GM18867 (cell line): ENCODE measurements at regions not wholly inside any gene's neighbourhood (a gene's known extent, or its start where the extent isn't known, plus 50 kb on each side); places are given as distances from the start of the nearest gene placed in this dataset.
"Not testable (repeated sequence)": the region's sequence is repeated elsewhere in the genome, so short reads cannot be mapped to it uniquely, and the experiment has no call there.

Source experiments
- ATAC-seq: cut with Tn5 transposase; IDR thresholded peaks from one replicate; pipeline ENCODE4 v1.9.1; 2021; ENCODE audit warnings: mild to moderate bottlenecking, moderate library complexity; ENCODE audit not compliant: unreplicated experiment

DNA sequence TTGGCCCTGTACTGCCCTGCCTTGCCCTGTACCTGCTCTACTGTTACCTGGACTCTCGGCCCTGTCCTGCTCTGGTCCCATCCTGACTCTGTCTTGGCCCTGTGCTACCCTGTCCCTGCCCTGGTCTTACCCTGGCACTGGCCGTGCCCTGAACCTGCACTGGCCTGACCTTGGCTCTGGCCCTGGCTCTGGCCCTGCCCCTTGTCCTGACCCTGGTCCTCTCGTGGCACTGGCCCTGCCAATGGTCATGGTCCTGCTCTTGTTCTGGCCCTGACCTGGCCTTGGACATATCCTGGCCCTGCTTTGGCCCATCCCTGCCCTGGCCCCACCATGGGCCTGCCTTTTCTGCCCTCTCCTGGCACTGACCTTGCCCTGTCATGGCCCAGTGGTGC lies 251.3 kb downstream of the TP53TG3F start:
- not testable (repeated sequence) for ATAC-seq

DNA sequence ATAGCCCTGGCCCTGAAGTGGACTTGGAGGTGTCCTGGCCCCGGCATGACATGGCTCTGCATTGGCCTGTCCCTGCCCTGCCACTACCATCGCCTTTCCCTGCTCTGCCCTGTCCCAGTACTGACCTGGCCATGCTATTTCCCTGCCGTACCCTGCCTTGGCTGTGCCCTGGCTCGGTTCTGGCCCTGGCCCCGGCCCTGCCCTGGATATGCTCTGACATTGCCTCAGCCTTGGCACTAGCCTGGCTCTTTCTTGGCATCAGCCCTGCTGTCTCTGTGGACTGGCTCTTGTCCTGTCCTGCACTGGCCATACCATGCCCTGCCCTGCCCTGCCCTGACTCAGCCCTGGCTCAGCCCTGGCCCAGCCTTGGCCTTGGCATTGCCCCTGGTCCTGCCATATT lies 252.2 kb downstream of the TP53TG3F start:
- not testable (repeated sequence) for ATAC-seq

DNA sequence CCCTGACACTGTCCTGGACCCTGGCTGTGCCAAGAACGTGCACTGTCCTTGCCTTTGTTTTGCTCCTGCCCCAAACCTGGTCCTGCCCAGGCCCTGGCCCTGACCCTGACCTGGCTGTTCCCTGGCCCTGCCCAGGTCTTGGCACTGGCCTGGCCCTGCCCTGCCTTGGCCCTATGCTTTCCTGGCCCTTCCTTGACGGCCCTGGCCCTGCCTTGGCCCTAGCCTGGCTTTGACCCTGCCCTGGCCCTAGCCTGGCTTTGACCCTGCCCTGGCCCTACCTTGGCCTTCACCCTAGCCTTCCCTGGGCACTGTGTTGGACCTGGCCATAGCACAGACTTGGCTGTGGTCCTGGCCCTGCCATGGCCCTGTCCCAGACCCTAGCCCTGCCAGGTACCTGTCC lies 252.9 kb downstream of the TP53TG3F start:
- not testable (repeated sequence) for ATAC-seq

DNA sequence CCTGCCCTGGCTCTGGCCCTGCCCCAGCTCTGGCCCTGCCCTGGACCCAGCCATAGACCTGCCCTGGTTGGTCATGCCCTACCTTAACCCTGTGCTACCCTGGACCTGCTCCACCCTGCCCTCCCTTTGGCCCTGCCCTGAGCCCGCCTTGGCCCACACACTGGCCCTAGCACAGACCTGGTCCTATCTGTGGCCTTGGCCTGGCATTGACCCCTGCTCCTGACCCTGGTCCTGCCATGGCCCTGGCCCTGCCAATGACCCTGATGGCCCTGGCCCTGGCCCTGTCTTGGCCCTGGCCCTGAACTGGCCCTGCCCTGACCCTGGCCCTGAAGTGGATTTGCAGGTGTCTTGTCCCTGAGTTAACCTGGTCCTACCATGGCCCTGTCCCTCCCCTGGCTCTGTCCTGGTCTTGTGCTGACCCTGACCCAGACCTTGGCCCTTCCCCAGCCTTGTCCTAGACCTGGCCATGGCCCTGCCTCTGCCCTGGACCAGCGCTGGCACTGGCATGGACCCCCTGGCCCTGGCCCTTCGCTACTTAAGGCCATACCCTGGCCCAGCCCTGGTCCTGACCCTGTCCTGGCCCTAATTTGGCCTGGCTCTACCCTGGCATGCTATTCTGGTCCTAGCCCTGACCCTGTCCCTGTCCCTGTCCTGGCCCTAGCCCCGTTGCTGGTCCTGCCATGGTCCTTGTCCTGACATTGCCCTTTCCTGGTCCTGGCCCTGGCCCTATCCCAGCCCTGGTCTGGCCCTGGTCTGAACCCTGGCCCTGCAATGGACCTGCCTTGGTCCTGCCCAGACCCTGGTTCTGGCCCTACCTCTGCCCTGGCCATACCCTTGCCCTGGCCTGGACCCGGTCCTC lies 253.7 kb downstream of the TP53TG3F start:
- not testable (repeated sequence) for ATAC-seq

DNA sequence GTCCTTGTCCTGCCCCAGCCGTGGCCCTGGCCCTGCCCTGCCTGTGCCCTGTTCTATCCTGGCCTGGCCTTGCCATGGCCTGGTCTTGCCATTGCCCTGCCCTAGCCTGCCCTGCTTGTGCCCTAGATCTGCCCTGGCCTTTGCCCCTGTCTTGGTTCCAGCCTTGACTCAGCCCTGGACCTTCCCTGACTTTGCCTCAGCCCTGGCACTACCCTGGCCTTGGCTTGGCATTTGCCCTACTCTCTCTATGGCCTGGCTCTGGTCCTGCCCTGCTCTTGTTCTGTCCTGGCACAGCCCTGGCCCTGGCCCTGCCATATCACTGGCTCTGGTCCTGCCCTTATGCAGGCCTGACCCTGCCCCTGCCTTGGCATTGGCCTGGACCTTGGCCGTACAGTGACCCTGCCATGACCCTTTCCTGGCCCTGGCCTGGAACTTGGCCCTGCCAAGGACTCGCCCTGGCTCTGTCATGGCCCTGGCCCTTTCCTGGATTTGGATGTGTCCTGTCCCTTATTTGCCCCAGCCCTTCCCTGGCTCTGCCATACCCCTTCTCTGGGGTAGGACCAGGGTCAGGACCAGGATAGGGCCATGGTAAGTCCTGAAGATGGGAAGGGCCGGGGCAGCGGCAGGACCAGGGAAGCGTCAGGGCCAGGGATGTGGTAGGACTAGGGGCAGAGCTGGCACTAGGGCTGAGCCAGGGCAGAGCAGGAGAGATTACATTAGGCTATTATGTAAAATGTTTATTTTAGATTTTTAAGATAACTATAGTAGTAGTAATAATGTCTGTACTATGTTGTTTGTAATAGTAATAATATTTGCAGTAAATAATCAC lies 254.5 kb downstream of the TP53TG3F start:
- not testable (repeated sequence) for ATAC-seq

DNA sequence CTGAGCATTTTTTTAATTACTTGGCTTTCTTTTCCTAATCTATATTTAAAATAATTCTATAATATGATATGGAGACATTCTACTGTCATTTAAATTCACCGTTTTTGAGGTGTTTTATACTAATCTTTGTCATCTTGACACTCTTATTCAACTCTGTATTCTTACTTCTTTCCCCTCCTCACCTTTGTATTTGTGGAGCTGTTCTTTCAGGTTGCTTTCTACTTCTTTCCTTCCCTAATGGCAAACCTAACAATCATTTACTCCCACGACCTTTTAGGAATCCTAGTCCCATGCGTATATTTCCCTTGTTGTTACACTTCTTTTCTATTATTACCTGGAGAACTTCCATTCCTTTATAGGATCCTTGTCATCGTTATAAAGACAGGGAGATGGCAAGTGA lies 271.8 kb downstream of the TP53TG3F start:
- not testable (repeated sequence) for ATAC-seq

DNA sequence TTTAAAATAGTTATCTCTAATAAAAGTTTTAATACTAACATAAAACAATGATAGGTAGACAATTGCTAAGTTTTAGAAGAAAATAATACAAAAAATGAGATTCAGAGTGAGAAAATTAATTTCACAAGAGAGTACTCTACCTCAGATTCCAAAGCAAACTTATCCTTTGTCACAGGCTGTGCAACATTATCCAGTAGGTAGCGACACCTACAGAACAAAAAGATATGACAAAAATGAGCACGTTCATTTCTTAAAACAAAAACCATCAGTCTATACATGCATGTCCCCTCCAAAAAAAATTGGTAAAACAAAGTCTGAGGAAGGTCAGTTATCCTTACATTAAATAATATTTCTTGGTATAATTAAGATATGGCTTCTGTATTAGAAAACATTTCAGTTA lies 275.2 kb downstream of the TP53TG3F start:
- not testable (repeated sequence) for ATAC-seq

DNA sequence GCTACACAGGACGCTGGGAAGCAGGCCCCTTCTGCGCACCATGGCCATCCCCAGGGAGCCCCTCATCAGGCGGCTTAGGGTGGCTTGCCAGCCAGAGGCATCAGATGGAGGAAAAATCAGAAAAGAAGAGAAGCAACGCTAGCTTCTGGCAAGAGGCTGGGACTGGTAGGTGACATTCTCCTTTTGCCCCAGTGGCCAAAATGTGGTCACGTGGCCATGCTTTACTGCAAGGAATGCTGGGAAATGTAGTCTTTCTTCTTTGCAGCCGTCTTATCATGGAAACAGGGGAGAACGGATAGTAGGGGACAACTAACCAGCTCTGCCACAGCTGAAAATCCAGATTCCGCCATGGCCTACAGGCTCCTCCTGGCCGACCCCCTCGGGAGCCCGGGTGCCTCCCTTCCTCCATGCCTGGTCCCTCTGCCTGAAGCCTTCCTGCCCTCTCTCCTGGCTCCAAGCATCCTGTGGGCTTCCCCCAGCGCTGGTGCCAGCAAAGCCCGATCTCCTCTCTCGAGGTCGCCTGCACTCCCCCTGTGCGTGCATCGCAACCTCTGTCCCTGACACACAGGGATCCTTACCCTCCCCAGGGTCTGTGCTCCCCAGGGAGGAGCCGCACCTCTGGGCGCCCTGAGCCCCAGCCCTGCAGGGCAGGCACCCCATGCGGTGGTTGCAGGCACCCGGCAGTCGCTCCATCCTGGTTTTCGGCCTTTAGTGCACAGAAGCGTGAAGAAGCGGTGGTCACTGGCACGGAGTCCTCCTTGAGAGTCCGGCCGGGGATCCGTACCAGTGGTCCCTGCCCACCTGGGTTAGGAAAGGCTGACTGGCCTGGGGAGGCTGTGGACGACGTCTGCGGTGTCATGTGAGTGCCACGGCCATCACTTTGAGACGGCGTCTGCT lies 307.7 kb downstream of the TP53TG3F start:
- ATAC-seq = not testable (repeated sequence)

DNA sequence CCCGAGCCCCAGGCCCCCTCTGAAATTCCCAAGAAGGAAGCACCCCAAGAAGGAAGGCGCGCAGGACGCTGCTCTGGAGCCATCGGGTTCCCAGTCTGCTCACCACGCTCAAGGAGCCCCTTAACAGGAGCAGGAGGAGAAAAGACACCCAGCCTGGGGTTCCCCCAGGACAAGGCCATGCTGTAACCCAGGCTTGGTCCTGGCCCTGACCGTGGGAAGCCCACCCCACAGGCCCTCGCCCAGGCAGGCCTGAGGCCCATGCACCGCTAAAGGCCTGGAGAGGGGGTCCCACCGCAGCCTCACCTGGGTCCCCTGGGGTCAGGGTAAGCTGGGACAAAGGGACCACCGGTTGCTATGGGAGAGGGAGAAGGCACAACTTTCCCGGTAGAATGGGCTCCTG lies 309.3 kb downstream of the TP53TG3F start:
- not testable (repeated sequence) for ATAC-seq

DNA sequence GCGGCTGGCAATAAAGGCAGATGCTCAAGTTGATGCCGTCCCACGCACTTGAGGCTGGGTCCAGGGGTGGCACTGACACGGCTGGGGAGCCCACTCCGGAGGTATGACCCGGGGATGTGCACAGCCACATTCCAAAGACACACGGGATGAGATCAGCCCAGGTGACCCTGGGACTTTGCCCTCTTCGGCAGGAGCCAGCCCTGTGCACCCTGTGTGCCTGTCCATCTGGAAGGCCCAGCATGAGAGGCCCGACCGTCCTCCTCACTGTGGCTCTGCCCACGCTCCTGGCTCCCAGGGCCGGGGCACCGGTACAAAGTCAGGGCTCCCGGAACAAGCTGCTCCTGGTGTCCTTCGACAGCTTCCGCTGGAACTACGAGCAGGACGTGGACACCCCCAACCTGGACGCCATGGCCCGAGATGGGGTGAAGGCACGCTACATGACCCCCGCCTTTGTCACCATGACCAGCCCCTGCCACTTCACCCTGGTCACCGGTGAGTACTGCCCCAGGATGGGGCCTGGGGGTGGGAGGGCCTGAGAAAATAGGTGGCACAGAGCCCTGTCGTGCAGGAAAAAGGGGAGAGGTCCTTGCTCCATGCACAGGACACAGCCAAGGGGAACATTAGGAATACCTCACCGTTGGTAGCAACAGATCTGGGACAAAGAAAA lies 309.9 kb downstream of the TP53TG3F start:
- not testable (repeated sequence) for ATAC-seq

DNA sequence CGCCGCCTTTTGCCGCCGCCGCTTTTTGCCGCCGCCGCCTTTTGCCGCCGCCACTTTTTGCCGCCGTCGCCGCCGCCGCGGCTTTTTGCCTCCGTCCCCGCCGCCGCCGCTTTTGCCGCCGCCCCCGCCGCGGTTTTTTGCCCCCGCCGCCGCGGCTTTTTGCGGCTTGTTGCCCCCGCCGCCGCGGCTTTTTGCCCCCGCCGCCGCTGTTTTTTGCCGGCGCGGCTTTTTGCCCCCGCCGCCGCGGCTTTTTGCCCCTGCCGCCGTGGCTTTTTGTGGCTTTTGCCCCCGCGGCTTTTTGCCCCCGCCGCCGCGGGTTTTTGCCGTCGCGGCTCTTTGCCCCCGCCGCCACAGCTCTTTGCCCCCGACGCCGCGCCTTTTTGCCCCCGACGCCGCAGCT lies 311.1 kb downstream of the TP53TG3F start:
- ATAC-seq = not testable (repeated sequence)

DNA sequence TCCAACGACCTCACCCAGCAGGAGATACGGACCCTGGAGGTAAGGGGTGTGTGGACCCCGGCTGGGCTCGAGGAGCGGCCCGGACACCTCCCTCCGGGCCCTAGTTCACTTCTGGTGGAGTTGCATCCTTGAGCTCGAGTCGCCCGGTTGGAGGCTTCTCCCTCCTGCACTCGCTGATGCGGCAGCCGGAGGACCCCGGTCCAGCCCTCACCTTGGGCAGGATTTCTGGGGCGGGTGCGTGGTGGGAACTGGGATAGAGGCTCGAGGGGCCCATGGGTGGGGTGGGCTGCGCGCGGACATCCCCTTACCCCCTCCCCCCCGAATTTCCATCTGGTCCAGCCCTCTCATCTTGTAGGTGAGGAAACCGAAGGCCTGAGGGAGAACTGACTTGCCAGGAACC lies 311.8 kb downstream of the TP53TG3F start:
- not testable (repeated sequence) for ATAC-seq

DNA sequence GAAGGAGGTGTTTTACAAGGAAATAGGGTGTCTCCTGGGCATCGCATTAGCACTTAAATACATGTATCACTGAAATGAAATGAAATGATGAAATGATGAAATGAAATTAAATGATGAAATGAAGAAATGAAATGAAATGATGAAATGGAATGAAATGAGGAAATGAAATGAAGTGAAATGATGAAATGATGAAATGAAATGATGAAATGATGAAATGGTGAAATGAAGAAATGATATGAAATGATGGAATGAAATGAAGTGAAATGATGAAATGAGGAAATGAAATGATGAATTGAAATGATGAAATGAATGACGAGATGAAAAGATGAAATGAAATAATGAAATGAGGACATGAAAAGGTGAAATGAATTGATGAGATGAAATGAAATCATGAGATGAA lies 314.6 kb downstream of the TP53TG3F start:
- not testable (repeated sequence) for ATAC-seq

DNA sequence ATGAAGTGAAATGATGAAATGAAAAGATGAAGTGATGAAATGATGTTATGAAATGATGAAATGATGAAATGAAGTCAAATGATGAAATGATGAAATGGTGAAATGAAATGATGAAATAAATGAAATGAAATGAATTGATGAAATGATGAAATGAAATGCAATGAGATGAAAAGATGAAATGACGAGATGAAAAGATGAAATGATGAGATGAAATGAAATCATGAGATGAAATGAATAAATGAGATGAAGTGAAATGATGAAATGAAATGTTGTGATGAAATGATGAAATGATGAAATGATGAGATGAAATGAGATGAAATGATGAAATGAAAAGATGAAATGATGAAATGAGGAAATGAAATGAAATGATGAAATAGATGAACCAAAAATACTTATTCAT lies 315.3 kb downstream of the TP53TG3F start:
- ATAC-seq = not testable (repeated sequence)

DNA sequence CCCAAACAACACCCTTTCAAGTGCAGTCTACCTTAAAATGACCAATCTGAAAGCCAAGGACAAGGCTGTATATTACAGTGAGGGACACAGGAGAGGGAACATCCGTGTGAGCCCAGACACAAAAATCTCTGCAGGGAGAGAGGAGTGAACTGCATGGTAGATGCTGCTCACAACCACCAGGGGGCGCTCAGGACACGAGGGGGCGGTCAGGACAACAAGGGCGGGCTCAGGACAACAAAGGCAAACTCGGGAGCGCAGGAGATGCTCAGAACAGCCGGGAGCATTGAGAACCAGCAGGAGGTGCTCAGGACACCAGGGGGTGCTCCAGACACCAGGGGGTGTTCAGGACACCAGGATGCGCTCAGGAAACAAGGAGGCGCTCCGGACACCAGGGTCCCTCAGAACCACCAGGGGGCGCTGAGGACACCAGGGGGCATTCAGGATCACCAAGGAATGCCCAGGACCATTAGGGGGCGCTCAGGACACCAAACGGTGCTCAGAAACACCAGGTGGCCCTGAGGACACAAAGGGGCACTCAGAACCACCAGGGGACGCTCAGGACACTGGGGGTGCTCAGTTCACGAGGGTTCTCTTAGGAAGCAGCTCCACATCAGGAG lies 357.0 kb downstream of the TP53TG3F start:
- ATAC-seq = not testable (repeated sequence)

DNA sequence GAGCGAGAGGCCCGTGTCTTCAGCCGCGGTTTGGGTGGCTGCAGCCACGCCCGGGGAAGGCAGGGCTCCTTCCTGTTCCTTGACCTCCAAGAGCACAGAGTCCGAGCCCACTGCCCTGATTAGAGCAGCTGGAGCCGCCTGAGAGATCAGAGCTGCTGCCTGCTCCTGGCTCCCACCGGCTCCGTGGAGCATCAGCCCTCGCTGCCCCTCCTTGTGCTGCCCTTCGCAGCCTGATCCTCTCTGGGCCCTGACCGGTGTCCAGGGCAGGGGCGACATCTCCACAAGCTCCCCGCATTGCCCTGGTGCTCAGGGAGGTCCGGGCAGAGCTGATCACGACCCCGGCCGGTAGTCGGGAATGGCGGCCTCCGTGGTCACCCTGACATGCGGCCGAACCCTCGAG lies 365.3 kb downstream of the TP53TG3F start:
- not testable (repeated sequence) for ATAC-seq

DNA sequence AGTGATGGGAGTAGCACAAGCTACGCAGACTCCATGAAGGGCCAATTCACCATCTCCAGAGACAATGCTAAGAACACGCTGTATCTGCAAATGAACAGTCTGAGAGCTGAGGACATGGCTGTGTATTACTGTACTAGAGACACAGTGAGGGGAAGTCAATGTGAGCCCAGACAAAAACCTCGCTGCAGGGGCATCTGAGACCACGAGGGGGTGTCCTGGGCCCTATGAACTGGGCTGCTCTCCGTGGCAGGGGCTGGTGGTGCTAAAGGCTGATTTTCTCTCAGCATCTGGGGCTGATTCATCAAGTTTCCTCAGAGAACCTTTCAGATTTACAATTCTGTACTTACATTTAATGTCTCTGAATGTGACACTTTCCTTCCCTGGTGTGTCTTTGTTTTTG lies 368.1 kb downstream of the TP53TG3F start:
- not testable (repeated sequence) for ATAC-seq

DNA sequence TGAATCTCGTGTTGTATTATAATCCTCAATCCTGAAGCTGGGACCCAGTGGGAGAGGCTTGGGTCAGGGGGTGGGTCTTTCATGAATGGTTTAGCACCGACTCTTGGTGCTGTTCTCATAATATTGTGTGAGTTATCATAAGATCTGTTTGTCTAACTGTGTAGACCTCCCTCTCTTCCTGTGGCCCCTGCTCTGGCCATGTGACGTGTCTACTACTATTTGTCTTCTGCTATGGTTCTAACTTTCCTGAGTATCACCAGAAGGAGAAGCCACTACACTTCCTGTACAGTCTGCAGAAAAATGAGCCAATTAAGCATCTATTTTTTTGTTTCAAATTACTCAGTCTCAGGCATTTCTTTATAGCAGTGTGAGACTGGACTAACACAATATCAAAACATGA lies 379.7 kb downstream of the TP53TG3F start:
- ATAC-seq = not testable (repeated sequence)

DNA sequence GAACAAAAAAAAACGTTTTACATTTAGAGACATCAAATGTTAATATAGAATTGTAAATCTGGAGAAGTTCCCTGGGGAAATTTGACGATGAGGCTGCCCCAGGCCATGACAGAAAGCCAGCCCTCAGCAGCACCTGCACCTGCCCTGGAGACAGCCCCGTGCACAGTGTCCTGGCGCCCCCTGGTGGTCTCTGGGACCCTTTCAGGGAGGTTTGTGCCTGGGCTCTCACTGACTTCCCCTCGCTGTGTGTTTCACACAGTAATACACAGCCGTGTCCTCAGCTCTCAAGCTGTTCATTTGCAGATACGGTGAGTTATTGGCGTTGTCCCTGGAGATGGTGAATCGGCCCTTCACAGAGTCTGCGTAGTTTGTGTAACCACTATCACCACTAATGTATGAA lies 385.1 kb downstream of the TP53TG3F start:
- not testable (repeated sequence) for ATAC-seq
